SU-DHL-6 (cell line): ENCODE measurements at regions not wholly inside any gene's neighbourhood (a gene's known extent, or its start where the extent isn't known, plus 50 kb on each side); places are given as distances from the start of the nearest gene placed in this dataset.

ENCODE experiments used
- CTCF ChIP-seq: fragments of 200-600 bp; sonication (generic); IDR thresholded peaks from one replicate; pipeline ENCODE4 v1.5.1; 2017; ENCODE audit warnings: antibody characterized with exemption, mild to moderate bottlenecking, low read length, moderate library complexity; ENCODE audit not compliant: insufficient read depth, poor library complexity, severe bottlenecking
- EZH2phosphoT487 ChIP-seq: fragments of 200-600 bp; sonication (generic), shearing (Covaris generic); conservative IDR thresholded peaks from 2 replicates; pipeline ENCODE4 v1.6.1; 2018; ENCODE audit warnings: mild to moderate bottlenecking, antibody characterized with exemption, low read length, moderate library complexity, mixed read lengths

- TF ChIP-seq CTCF (no peak), EZH2phosphoT487 (no peak)
Observed at GRCh38 chr20:41939659-41940058, 321.5 kb upstream of the CHD6 start.
